ENCODE measurements at regions not wholly inside any gene's neighbourhood (a gene's known extent, or its start where the extent isn't known, plus 50 kb on each side); places are given as distances from the start of the nearest gene placed in this dataset.
A peak's percentile ranks its signal among the peaks of the same experiment; 100 is the strongest.

- TF ChIP-seq CTCF (conservative IDR thresholded peaks at IDR 0.05; ENCODE audit: low read depth) = no peak
- ChIA-PET CTCF (no interaction called here), POLR2A (ENCODE audit: low non-redundant PET) (no interaction called here)
- no peak overlapping the region for H3K27ac ChIP-seq
- no peak for DNase-seq (ENCODE audit: low spot score)
Measured at GRCh38 chr11:23263466-23263865, 403.2 kb upstream of the CCDC179 start.

DNA sequence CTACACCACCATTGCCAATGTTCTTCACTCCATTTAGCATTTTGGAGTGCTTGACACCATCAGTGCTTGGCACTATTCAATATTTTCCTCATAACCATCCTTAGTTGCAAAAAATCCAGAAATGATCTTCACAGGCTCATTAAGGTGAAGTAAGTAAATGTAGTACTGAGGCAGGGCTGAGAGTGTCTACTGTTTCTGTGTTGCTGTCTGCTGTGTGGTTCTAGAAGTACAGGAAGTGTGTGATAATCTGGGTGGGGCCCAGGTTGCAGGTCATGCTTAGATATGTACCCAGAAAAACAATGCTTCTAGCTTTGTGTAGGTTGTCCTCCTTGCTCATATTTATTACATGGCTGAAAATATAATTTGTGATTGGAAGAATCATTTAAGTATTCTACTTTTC lies 411.8 kb upstream of the CCDC179 start:
- H3K27ac ChIP-seq = no peak overlapping the region
- DNase-seq (ENCODE audit: low spot score) = no peak
- TF ChIP-seq CTCF (conservative IDR thresholded peaks at IDR 0.05; ENCODE audit: low read depth) = no peak
- ChIA-PET POLR2A (ENCODE audit: low non-redundant PET) (no interaction called here), CTCF (no interaction called here)

DNA sequence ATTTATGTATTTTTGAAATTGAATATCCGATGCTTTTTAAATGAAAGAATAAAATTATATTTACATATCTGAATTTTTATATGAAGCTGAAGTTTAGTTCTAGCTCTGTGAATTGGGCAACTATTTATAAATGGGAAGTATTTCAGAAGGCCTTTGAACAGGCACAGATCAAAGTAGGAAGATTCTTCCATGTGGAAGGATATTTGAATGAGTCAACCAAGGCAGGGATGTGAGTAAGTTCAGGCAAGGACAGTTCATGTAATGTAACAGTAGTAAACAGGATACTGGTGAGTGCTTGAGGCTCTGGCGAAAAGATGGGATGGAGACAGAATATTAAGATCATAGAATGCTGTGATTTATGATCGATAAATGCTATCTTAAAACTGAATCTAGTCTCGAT lies 417.8 kb upstream of the CCDC179 start:
- POLR2A ChIA-PET (ENCODE audit: low non-redundant PET) = no interaction called here
- peak; percentile 2 for DNase-seq (ENCODE audit: low spot score)
- H3K27ac ChIP-seq = no peak overlapping the region
- no peak for TF ChIP-seq CTCF (conservative IDR thresholded peaks at IDR 0.05; ENCODE audit: low read depth)
- CTCF ChIA-PET = no interaction called here

DNA sequence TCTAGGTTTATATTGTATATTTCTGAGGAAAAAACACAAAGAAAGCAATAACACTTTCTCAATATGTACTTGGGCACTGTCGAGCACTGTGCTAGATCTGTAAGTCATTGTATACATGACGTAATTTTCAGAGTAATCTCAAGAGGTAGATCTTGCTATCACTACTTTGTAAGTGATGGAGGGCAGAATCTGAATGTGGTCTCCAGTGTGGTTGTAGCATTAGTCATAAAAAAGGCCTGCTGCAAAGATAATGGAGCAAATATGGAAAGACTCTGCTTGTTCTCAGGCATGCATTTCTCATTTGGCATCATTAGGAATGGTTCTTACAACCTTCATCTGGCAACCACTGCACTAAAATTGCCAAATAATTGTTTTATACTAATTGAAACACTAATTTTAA lies 419.8 kb upstream of the CCDC179 start:
- no peak for DNase-seq (ENCODE audit: low spot score)
- no peak overlapping the region for H3K27ac ChIP-seq
- CTCF ChIA-PET = no interaction called here
- POLR2A ChIA-PET (ENCODE audit: low non-redundant PET) = no interaction called here
- TF ChIP-seq CTCF (conservative IDR thresholded peaks at IDR 0.05; ENCODE audit: low read depth) = no peak

- no peak overlapping the region for H3K27ac ChIP-seq
- CTCF ChIA-PET = no interaction called here
- no peak for DNase-seq (ENCODE audit: low spot score)
- POLR2A ChIA-PET (ENCODE audit: low non-redundant PET) = no interaction called here
- TF ChIP-seq CTCF (conservative IDR thresholded peaks at IDR 0.05; ENCODE audit: low read depth) = no peak
Measured at GRCh38 chr11:23283666-23284065, 423.4 kb upstream of the CCDC179 start.

DNA sequence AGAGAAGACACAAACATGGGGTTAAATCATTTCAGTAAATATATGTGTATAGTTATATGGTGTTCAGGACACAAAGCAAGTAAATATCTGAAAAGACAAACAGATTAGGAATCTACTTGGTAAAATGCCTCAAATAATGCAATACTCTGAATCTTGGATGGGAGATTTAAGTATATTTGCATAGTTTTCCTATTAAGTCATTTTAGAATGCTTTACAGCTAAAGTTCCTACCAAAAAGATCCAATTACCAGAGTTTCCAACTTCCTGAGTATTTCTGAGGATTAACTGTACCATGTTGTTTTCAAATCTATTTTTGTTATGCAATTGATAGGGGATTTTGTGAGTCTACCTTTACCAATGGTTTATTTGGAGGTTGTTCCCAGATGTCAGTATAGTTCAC lies 424.4 kb upstream of the CCDC179 start:
- no peak for TF ChIP-seq CTCF (conservative IDR thresholded peaks at IDR 0.05; ENCODE audit: low read depth)
- ChIA-PET POLR2A (ENCODE audit: low non-redundant PET) (no interaction called here), CTCF (no interaction called here)
- no peak overlapping the region for H3K27ac ChIP-seq
- no peak for DNase-seq (ENCODE audit: low spot score)

Measured in RWPE1 (cell line).